Amniotic stem cell (primary cell): ENCODE measurements at regions not wholly inside any gene's neighbourhood (a gene's known extent, or its start where the extent isn't known, plus 50 kb on each side); places are given as distances from the start of the nearest gene placed in this dataset.
"Not testable (repeated sequence)": the region's sequence is repeated elsewhere in the genome, so short reads cannot be mapped to it uniquely, and the experiment has no call there.

Experiments used
- DNase-seq: peaks from one replicate; lab custom pipeline; 2025; lab: John Stamatoyannopoulos, UW

DNA sequence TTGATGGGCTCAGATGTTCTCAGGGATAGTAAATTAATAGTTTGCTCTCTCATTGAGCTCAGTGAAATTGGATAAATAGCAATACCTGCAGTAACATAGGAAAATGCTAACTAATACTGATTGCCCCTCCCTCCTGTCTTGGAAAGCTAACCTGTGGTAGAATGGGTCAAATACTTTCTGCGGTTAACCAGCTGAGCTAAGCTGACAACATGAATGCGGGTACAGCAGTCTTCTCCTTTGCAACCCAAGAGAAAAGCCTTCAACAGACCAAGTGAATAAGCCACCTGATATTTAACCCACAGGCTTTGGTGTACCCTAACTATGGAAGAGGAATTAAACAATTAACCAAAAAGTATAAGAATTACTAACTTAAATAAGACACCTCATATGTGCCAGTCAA lies 408.3 kb upstream of the MAF start:
- DNase-seq: no peak

DNA sequence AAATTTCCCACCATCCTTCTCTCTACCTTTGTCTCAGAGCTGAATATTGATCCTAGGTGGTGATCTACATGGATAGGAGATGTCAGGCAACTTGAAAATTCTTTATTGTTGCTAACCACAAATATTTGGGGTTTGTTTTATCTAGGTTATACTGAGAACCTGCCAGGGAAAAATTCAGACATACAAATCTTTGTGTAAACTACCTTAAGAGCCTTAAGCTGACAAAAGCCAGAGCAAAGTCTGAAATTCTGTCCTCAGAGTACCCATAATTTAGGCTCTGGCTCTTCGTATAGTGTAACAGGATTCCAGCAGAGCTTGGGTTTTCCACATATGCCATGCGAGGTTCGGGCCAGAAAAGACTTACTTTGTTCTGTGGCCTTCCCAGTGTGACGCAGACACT lies 406.7 kb upstream of the MAF start:
- DNase-seq: no peak

DNA sequence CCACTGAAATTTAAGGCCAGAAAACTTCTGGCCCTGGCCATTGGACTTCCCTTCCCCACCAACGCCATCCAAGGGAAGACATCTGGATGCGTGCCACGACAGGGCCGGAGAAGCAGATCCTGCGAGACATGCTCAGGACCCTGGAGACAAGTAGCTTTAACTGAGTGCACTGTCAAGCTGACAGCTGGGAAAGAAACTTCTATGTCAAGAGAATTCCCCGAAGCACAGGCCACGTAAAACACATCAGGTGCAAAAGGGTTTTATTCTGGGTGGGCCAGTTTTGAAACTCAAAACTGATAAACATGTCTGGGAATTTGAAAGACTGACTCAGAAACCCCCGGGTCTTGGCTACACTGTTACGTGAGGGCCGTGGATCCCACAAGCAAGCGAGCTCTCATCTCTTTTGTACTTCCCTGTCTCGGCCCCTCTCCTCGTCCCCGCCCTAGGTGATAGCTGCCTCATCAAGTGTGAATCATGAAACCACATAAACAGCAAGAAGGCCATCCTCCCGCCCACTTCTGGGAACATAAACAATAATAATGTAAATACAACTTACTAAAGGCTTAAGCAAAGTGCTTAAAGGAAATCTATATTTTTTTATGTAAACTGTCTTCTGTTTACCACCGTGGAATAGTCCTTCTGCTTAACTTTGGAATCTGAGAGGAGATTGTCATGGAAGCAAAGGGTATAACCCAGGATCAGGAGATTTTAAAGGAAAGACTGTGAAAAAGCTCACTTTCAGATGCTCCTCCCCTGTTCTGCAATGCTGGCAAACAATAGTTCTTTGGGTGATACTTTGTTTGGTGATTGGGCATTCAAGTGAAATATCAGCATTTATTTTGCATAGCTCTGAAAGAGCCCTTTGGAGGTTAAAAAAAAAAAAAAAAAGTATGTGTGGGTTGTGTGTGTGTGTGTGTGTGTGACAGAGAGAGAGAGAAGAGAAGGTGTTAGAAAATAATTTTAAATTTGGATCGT lies 406.0 kb upstream of the MAF start:
- DNase-seq: no peak

DNA sequence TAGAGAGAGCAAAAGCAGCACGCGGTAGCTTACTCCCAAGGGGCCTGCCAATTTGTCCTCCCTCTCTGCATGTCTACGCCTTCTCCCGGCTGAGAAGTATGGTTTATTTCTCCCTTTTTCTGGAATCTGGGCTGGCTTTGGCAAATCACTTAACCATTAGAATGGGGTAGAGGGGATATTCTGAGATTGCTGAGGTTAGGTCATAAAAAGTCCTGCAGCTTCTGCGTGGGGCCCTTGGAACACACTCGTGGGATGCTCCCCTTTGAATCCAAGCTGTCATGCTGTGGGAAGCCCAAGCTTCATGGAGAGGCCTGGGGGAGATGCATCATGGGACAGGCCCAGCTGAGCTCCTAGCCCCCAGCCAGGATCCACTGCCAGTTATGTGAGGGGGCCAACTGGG lies 403.6 kb upstream of the MAF start:
- no peak for DNase-seq

DNA sequence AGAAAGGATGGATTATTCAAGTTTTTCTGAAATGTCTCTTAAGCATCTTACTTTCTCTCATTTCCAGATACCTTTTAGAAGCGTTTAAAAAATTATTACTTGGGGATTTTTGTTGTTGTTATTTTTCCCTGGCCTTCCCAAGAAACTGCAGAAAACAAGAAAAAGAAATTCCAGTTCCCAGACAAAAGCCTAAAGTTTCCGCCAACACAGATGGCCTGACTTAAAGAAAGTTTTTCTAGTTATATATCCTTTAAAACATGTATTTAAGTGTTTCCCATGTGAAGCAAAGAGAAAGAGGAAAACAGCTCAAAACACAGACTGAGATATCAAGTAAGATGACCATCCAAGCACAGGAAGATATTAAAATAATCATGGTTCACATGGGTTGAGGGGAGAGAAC lies 401.7 kb upstream of the MAF start:
- no peak for DNase-seq

DNA sequence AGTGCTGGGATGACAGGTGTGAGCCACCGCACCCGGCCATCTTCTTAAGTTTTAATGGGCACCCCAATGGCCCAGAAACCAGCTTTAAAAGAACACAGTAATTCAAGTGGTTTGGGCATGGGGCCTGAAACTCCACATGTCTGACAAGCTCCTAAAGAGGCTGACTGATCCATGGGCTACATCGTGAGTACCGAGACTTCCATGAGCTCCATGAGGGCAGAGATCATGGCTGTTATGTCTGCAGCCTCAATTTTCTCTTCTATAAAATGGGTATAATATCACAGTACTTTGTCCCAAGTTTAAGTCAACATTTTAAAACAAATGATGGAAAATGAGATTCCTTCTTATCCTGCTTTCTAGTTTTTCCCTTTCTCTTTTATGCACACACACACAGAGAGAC lies 397.6 kb upstream of the MAF start:
- DNase-seq: no peak

DNA sequence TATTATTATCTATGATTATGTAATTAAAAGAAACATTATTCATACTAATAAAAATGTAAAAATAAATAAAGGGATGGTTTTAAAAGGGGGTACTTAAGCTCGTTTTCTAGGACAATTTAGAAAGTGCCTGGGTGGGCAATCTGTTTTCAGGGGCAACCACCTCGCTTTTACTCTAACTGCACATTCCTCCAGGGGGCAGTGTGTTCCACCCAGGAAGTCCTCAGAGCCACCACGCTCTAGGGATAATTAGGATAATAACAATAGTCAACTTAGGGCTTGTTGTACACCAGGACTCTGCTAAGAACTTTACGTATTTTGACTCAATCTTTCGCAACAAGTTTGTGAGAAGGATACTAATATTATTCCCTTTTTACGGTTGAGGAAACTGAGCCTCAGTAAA lies 396.7 kb upstream of the MAF start:
- no peak for DNase-seq

DNA sequence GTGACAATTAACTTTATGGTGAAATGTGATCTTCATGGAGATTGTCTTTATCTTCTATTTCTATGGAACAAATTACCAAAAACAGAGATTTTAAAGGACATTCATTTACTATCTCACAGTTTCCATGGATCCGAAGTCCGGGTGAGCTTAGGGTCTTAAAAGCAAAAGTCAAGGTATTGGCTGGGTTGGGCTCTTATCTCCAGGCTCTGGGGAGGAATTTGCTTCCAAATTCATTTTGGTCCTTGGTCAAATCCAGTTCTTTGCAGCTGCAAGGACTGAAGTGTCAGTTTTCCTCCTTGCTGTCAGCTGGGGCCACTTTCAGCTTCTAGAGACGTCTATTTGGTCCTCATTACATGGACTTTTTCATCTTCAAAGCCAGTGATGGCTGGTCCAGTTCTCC lies 395.8 kb upstream of the MAF start:
- DNase-seq: no peak

DNA sequence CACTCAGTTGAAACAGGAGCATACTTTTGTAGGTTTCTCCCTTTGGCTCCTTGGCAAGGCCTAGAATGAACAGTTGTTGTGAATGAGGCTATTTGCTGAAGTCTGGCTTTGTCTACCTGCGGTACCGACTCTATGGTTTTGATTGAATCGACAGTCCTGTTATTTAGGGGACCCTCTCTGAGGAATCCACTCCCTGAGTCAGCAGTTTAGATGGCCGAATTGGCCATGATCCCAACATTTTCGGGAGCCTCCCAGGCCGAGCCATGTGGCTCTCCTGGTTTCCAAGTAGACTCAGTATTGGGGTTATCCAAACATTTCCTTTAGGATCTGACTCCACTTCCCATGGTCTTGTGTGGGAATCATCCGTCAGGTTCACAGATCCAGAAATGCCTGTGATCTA lies 394.8 kb upstream of the MAF start:
- DNase-seq: no peak

DNA sequence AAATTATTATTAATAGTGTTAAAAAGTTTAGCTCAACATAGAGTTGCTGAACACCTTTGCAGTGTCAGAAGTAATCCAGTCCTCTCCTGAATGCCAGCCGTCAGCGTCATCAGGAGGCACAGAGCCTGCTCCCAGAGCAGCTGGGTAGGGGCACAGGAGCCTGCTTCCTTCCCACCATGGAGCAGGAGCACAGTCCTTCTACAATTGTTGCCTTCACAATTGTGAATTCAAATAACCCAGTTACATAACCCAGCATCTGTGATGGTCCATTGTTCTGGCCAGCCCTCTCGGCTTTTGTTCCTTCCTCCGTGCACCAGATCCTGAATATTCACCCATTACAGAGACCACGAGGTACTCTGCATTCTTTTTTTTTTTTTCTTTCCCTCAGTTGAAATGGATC lies 393.9 kb upstream of the MAF start:
- no peak for DNase-seq

DNA sequence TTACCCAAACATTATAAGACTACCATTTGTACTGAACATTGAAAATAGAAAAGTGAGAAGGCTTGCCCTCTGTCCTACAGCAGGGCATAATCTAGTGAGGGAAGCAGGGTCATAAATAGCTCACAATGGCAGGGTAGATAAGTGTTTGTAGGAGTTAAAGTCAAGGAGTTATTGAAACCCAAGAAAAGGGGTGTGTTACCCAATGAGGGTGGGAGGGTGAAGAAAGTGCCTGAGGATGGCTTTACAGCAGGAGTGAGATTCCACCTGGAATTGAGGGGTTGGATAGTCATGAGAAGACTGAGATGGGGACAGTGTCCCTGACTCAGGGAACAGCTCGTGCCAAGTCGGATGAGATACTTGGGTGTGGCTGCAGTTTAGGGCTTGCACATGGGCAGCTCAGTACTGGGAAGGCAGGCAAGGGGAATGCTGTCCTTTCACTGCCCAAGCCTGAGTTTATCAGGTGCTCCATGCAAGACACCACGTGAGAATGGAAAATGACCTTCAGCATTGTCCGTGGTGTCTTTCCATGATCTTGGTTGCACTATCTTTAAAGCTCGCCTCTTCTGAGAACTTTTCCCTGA lies 393.2 kb upstream of the MAF start:
- DNase-seq: no peak

DNA sequence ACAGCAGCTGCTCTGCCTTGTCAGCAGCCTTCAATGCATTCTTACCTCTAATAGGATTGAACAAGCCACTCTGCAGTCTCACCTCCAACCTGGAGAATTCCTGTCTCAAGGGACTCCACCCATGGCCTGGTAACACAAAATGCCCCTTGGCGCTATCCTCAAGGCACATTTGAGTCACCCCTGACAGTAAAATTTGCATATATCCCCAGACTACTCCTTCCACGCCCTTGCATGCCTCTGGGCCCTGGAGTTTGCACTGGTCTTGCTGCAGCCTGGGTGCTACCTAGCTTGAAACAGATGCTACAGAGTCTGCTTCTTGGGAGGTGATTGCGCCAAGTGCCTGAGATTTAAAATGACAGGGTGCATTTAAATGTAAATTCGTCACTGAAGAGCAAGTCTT lies 391.4 kb upstream of the MAF start:
- DNase-seq: no peak

DNA sequence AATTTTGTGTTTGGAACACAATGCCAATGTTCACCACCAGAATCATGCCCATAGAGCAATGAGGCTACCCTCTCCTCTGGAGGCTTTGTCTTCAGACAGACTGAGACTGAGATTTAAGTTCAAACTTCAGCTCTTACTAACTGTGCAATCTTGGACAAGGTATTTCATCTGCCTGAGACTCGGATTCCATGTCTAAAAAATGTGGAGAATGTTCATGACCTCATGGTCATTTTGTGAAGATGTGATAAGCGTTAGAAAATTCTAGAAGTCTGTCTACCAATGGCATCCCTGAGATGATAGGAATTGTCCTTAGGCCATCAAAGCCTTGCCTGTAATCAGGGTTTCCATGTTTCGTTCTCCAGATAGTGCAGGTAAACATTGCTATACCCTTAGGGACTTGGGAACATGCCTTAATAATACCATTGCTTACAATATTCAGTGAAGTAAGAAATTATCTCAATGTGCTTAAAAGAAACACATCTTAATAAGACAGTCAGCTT lies 388.2 kb upstream of the MAF start:
- no peak for DNase-seq

DNA sequence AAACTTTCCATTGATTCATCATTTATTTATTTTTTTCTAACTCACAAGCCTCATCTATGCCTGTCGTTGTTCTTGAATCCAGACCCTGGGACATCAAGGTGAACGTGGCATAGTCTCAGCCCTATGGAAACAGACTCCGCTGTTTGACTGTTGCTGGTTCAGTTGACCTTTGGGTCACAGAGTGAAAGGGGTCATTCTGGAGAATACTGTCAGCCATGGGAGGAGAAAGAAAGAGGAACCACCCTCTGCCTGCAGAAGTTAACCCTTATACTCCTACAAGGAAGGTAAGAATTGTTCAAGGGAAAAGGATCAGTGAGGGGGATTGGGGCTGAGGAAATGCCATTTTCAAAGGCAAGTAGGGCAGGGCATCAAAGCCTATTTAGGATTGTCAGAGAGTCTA lies 387.6 kb upstream of the MAF start:
- DNase-seq: no peak

DNA sequence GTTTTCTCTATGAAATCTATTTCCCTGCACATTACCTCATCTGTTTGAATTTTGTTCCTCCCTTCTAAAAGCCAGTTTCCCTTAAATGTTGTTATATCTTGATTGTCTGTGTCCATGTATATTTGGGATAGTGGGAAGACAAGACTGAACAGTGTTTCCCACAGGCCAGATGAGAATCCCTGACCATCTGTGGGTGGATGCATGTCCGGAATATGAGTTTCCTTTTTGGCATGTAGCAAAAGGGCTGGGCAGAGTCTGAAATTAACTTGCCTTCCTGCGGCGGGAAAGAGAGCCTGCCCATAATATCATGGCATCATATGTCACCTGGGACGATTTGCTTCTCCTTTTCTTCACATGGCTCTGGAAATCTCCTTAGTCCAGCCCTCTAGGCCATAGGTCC lies 385.8 kb upstream of the MAF start:
- no peak for DNase-seq

DNA sequence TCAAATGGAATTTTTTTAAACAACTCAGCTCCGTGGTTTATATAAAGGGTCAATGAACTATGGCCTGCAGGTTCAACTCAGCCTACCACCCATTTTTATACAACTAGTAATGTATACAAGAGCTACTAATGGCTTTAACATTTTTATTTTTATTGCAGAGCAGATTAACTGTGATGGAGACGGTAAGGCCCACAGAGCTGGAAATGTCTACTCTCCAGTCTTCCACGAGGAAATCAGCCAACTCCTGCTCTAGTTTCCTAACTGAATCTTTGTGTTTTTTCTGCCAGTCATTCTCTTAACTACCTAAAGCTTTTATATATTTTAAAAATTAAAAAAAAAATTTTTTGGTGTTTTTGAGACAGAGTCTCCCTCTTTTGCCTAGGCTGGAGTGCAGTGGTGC lies 385.1 kb upstream of the MAF start:
- DNase-seq: no peak

DNA sequence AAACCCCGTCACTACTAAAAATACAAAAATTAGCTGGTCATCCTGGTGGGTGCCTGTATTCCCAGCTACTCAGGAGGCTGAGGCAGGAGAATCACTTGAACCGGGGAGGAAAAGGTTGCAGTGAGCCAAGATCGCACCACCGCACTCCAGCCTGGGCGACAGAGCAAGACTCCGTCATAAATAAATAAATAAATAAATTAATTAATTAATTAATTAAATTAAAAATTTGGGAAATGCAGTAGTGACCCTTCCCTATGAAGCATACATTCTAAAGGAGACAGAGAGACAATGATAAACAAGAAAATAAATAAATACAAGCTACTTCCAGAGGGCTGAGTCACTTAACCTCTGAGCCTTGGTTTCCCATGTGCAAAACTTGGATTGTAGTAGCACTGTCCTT lies 383.6 kb upstream of the MAF start:
- DNase-seq: not testable (repeated sequence)

DNA sequence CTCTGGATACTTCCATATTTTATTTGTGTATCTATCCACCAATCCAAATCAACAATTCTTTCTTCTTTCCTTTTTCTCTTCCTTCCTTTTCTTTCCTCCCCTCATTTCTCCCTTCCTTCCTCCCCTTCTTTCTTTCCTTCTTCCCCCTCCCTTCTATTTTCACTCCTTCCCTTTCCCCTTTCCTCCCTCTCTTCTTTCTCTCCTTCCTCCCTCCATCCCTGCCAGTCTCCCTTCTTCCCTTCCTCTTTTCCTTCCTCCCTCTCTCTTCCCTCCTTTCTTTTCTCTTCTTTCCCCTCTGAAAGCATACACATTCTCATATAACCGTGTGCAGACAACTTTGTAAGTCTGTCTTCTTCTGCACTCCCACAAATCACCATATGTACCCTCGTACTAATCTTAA lies 382.3 kb upstream of the MAF start:
- no peak for DNase-seq

DNA sequence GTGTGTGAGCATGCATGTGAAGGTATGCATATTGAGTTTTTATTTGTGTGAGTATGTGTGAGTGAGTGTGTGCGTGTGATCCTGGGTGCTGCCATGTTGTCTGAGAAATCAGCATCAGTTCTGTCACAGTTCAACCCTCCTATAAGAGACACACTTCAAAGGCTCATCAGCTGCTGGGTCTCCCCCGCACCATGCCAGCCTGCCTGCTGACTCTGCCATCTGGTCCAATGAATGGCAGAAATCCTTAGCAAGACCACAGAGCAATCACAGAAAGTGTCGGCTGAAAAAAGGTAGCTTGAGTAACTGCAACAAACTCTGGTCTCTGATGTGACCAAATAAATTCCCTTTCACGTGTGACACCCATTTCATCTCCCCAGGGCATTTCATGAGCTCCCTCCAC lies 381.8 kb upstream of the MAF start:
- DNase-seq: no peak

DNA sequence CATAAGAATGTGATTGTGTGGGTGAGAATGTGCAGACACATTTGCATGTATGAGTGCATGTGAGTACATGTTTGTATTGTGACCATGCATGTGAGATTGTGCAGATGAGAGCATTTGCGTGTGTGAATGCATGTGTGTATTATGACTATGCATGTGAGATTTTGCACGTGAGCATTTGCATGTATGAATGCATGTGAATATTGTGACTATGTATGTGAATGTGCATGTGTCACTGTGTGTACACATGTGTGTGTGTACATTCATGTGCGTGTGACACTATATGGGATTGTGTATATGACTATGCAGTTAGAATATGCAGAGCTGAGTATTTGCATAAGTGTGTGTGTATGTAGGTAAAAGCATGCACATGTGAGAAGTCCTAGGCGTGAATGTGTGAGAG lies 381.3 kb upstream of the MAF start:
- no peak for DNase-seq

DNA sequence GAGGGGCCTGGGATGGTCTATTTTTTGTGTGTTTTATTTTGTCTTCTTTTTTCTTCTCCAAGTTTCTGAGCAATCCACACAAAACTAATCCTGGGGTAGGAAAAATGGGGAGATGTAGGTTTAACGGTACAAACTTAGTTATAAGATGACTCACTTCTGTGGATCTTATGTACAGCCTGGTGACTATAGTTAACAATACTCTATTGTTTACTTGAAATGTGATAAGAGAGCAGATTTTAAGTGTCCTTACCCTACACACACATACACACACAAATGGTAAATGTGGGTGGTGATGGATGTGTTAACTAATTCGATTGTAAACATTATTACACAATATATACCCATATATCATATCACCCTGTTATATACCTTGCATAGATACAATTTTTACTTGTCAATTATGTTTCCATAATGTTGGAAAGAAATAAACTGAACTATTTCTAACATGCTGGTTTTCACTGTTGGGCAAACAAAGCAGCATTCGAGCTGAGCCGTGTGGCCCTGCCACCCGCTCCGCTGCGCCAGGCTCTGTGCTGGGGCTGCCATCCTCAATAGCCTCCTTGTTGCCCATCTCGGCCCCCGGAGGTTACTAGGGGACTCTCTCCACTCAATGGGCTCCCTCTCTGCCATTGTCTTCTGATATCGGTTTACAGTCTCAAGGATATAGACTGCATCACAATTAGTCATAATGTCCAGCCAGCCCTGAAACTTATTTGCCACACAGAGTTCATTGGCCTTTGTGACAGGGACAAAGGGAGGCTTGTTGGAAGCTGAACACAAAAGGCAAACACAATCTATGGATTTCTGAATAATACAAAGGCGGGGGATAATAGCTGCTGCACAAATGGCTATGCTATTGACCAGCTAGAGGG lies 380.3 kb upstream of the MAF start:
- no peak for DNase-seq

DNA sequence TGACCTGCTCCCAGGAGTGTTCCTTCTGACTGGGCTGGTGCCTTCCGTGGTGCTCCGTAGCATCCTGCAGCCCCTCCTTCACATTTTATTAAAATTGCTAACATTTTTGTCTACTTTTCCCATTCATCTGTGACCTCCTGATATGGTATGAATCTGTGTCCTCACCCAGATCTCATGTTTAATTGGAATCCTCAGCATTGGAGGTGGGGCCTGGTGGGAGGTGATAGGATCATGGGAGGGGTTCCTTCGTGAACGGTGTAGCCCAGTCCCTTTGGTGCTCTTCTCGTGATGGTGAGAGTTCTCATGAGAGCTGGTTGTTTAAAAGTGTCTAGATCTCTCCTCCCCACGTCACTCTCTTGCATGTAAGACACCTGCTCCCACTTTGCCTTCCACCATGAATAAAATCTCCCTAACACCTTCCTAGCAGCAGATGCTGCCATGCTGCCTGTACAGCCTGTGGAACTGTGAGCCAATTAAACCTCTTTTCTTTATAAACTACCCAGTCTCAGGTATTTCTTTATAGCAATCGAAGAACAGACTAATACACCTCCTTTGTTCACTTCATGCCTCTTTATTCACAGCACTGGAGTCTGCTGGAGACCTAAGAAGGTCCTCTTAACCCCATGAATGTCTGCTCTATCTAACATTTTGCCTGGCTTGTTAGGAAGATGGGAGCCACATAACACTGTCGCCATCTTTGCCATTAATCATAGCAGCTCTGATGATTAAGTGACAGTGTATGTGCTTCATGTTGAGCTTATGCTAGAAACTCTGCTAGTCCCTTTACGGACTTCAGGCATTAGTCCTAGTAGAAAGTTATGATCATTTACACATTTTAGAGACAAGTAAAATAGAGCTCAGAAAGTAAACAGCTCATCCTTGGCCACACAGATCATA lies 377.7 kb upstream of the MAF start:
- no peak for DNase-seq
